A549 (cell line): ENCODE measurements at regions not wholly inside any gene's neighbourhood (a gene's known extent, or its start where the extent isn't known, plus 50 kb on each side); places are given as distances from the start of the nearest gene placed in this dataset.

Source experiments
- ATAC-seq, 2 experiments: fragments of 200-7000 bp in 1 of 2; fragments of >200 bp in 1 of 2; cut with Nextera tagmentation in 1 of 2; cut with Tn5 transposase in 1 of 2; 3 replicates each; pipeline versions ENCODE4 v1.8.0 to v1.9.1; 2018 to 2020; ENCODE audit warnings: mild to moderate bottlenecking in 1 of 2, moderate library complexity in 1 of 2
- CTCF ChIA-PET: fragments of 300-600 bp; sonication (Branson Sonifier 250); formaldehyde crosslinking; extraction: SDS; loops from one replicate; lab custom pipeline; 2021; ENCODE audit warnings: antibody characterized with exemption, inconsistent platforms; lab: Yijun Ruan, JAX
- POLR2A ChIA-PET: fragments of 350-600 bp; formaldehyde crosslinking; extraction: SDS; loops from one replicate; lab custom pipeline; 2021; ENCODE audit warnings: antibody characterized with exemption, inconsistent platforms; lab: Yijun Ruan, JAX
- DNase-seq, 2 experiments: peaks; one replicate each; pipeline versions ENCODE4 v3.0.0 to v3.0.0-alpha.2; 2011 to 2016; ENCODE audit warnings: low read depth in 1 of 2, low spot score in 1 of 2
- FAIRE-seq: peaks from 2 replicates; lab custom pipeline; 2011; peaks lifted over from hg19 to GRCh38; lab: Jason Lieb, UNC
- H3K27ac ChIP-seq, 2 experiments: fragments of >200 bp; sonication (Bioruptor Twin); formaldehyde crosslinking; 3 replicates each; pipeline ENCODE4 v1.5.1; 2016 to 2017
- H3K4me1 ChIP-seq: fragments of >200 bp; sonication (Bioruptor Twin); formaldehyde crosslinking; 3 replicates; pipeline ENCODE4 v1.6.1; 2016
- H3K4me2 ChIP-seq: fragments of >200 bp; sonication (Bioruptor Twin); formaldehyde crosslinking; 3 replicates; pipeline ENCODE4 v1.6.1; 2016
- H3K4me3 ChIP-seq: fragments of >200 bp; sonication (Bioruptor Twin); formaldehyde crosslinking; 3 replicates; pipeline ENCODE4 v1.5.1; 2016
- H3K9me3 ChIP-seq: fragments of >200 bp; sonication (Bioruptor Twin); formaldehyde crosslinking; 3 replicates; pipeline ENCODE4 v1.6.1; 2016
- CBX2 ChIP-seq: fragments of 200-600 bp; sonication (generic); IDR thresholded peaks from 2 replicates; pipeline ENCODE4 v1.6.1; 2016; ENCODE audit warnings: low read depth, mild to moderate bottlenecking, borderline replicate concordance
- CBX8 ChIP-seq: fragments of 200-600 bp; sonication (generic); IDR thresholded peaks from 2 replicates; pipeline ENCODE4 v1.6.1; 2016
- CHD2 ChIP-seq: fragments of 150-350 bp; IDR thresholded peaks from 2 replicates; pipeline ENCODE4 v1.6.1; 2014; ENCODE audit warnings: low read length; ENCODE audit not compliant: partially characterized antibody
- EHF ChIP-seq: fragments of 250-450 bp; sonication (Bioruptor Pico); IDR thresholded peaks from 2 replicates; pipeline ENCODE4 v1.5.0; 2020; ENCODE audit warnings: mild to moderate bottlenecking
- ESRRA ChIP-seq: fragments of 150-350 bp; IDR thresholded peaks from 2 replicates; pipeline ENCODE4 v1.6.1; 2014; ENCODE audit warnings: mild to moderate bottlenecking, low read length, borderline replicate concordance
- FOXS1 ChIP-seq: fragments of 250-450 bp; sonication (Bioruptor Pico); IDR thresholded peaks from 2 replicates; pipeline ENCODE4 v1.5.0; 2020; ENCODE audit warnings: mild to moderate bottlenecking, moderate library complexity
- HDAC2 ChIP-seq: fragments of 200-600 bp; sonication (generic); IDR thresholded peaks from 2 replicates; pipeline ENCODE4 v1.6.1; 2016
- HES2 ChIP-seq: fragments of >200 bp; sonication (Bioruptor Twin); formaldehyde crosslinking; IDR thresholded peaks from 2 replicates; pipeline ENCODE4 v1.6.1; 2016
- HOXB5 ChIP-seq: fragments of 250-450 bp; sonication (Bioruptor Pico); IDR thresholded peaks from 2 replicates; pipeline ENCODE4 v1.5.0; 2020; ENCODE audit warnings: mild to moderate bottlenecking, moderate library complexity
- JUN ChIP-seq, 2 experiments: fragments of >200 bp; sonication (Bioruptor Twin); formaldehyde crosslinking; IDR thresholded peaks; 2 replicates in 1 of 2; 3 replicates in 1 of 2; pipeline ENCODE4 v1.6.1; 2016 to 2017
- MAX ChIP-seq: IDR thresholded peaks from 2 replicates; pipeline ENCODE4 v1.6.1; 2012
- MYC ChIP-seq: IDR thresholded peaks from 2 replicates; pipeline ENCODE4 v1.6.1; 2012; ENCODE audit warnings: mild to moderate bottlenecking, inconsistent platforms, low read length, improper control_type of control experiment, borderline replicate concordance
- NPAS2 ChIP-seq: fragments of 250-450 bp; sonication (Bioruptor Pico); IDR thresholded peaks from 2 replicates; pipeline ENCODE4 v1.8.0; 2022; ENCODE audit warnings: mild to moderate bottlenecking, moderate library complexity, borderline replicate concordance
- NR3C1 ChIP-seq: fragments of >200 bp; sonication (Bioruptor Twin); formaldehyde crosslinking; IDR thresholded peaks from 3 replicates; pipeline ENCODE4 v1.6.1; 2017
- PBX3 ChIP-seq: IDR thresholded peaks from 2 replicates; pipeline ENCODE4 v1.6.1; 2012
- POLR2A ChIP-seq: IDR thresholded peaks from 2 replicates; pipeline ENCODE4 v1.6.1; 2012; ENCODE audit warnings: mild to moderate bottlenecking, low read length
- POLR2AphosphoS2 ChIP-seq: conservative IDR thresholded peaks from 2 replicates; pipeline ENCODE4 v1.6.1; 2012; ENCODE audit warnings: low read length, improper control_type of control experiment, inconsistent platforms
- REST ChIP-seq: fragments of 200-600 bp; sonication (generic); IDR thresholded peaks from 2 replicates; pipeline ENCODE4 v1.6.1; 2016; ENCODE audit warnings: antibody characterized with exemption, mild to moderate bottlenecking, moderate library complexity
- RNF2 ChIP-seq: fragments of 200-600 bp; sonication (generic); IDR thresholded peaks from 2 replicates; pipeline ENCODE4 v1.6.1; 2016; ENCODE audit warnings: low read depth, mild to moderate bottlenecking, antibody characterized with exemption, moderate library complexity, borderline replicate concordance
- ZNF302 ChIP-seq: fragments of 250-450 bp; sonication (Bioruptor Pico); IDR thresholded peaks from 2 replicates; pipeline ENCODE4 v1.9.0; 2021; ENCODE audit warnings: inconsistent platforms, mild to moderate bottlenecking, moderate library complexity
- WGBS: methylation state at CpG from one replicate; pipeline ENCODE4 v1.1.6; 2017; ENCODE audit errors: missing lambda C conversion rate; 5-methylcytosine and 5-hydroxymethylcytosine counted together
- TF ChIP-seq, protein P1 (sequence below): fragments of 450-650 bp; IDR thresholded peaks from 2 replicates; pipeline ENCODE4 v1.6.1; 2014; ENCODE audit warnings: antibody characterized with exemption
- TF ChIP-seq, protein P2 (sequence below): fragments of 250-450 bp; sonication (Bioruptor Pico); IDR thresholded peaks from 2 replicates; pipeline ENCODE4 v1.5.0; 2021; ENCODE audit warnings: mild to moderate bottlenecking, moderate library complexity, borderline replicate concordance
- TF ChIP-seq, protein P3 (sequence below): fragments of >200 bp; sonication (Bioruptor Twin); formaldehyde crosslinking; IDR thresholded peaks from 3 replicates; pipeline ENCODE4 v1.5.1; 2016

GRCh38 chr10:23820792-23821191 is 381.9 kb downstream of the OTUD1 start:
- H3K9me3 ChIP-seq, result no peaks in the 10 kb centered on the region
- H3K4me2 ChIP-seq, result no peak overlapping the region
- H3K4me1 ChIP-seq, result no peaks in the 10 kb centered on the region
- ATAC-seq, result no peak
- DNase-seq, result no peak
- 3% methylated on average over 3 of the region's 3 CpGs for WGBS
- no peak overlapping the region for H3K4me3 ChIP-seq
- POLR2A ChIA-PET, result no interaction called here
- TF ChIP-seq, protein P1, sequence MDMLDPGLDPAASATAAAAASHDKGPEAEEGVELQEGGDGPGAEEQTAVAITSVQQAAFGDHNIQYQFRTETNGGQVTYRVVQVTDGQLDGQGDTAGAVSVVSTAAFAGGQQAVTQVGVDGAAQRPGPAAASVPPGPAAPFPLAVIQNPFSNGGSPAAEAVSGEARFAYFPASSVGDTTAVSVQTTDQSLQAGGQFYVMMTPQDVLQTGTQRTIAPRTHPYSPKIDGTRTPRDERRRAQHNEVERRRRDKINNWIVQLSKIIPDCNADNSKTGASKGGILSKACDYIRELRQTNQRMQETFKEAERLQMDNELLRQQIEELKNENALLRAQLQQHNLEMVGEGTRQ, result no peak
- no peak for TF ChIP-seq POLR2A
- TF ChIP-seq HDAC2, result no peak
- TF ChIP-seq PBX3, result no peak
- TF ChIP-seq REST, result no peak
- TF ChIP-seq, protein P2, sequence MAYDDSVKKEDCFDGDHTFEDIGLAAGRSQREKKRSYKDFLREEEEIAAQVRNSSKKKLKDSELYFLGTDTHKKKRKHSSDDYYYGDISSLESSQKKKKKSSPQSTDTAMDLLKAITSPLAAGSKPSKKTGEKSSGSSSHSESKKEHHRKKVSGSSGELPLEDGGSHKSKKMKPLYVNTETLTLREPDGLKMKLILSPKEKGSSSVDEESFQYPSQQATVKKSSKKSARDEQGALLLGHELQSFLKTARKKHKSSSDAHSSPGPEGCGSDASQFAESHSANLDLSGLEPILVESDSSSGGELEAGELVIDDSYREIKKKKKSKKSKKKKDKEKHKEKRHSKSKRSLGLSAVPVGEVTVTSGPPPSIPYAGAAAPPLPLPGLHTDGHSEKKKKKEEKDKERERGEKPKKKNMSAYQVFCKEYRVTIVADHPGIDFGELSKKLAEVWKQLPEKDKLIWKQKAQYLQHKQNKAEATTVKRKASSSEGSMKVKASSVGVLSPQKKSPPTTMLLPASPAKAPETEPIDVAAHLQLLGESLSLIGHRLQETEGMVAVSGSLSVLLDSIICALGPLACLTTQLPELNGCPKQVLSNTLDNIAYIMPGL, result no peak
- no peak for TF ChIP-seq MAX
- TF ChIP-seq POLR2AphosphoS2, result no peak
- no peak for TF ChIP-seq NPAS2 (CRISPR knock-in tag)
- TF ChIP-seq CHD2, result no peak
- TF ChIP-seq NR3C1, result no peak
- TF ChIP-seq JUN (IDR thresholded peaks at IDR 0.05), result no peak
- no peak for TF ChIP-seq RNF2
- TF ChIP-seq ZNF302 (CRISPR knock-in tag), result no peak
- TF ChIP-seq CBX8, result no peak
- TF ChIP-seq FOXS1 (CRISPR knock-in tag), result no peak
- no peak for TF ChIP-seq ESRRA
- CTCF ChIA-PET, result no interaction called here
- no peak for FAIRE-seq
- no peak overlapping the region for H3K27ac ChIP-seq

GRCh38 chr10:23824822-23825221 is 384.1 kb upstream of the KIAA1217 start:
- Histone ChIP-seq H3K4me2 (no peak overlapping the region), H3K27ac (no peak overlapping the region), H3K4me1 (no peaks in the 10 kb centered on the region), H3K4me3 (no peak overlapping the region), H3K9me3 (no peaks in the 10 kb centered on the region)
- POLR2A ChIA-PET, result no interaction called here
- TF ChIP-seq CBX8 (no peak), EHF (no peak), MYC (no peak), HOXB5 (no peak), HES2 (no peak), CBX2 (no peak), ZNF302 (CRISPR knock-in tag) (no peak)
- TF ChIP-seq, protein P3, sequence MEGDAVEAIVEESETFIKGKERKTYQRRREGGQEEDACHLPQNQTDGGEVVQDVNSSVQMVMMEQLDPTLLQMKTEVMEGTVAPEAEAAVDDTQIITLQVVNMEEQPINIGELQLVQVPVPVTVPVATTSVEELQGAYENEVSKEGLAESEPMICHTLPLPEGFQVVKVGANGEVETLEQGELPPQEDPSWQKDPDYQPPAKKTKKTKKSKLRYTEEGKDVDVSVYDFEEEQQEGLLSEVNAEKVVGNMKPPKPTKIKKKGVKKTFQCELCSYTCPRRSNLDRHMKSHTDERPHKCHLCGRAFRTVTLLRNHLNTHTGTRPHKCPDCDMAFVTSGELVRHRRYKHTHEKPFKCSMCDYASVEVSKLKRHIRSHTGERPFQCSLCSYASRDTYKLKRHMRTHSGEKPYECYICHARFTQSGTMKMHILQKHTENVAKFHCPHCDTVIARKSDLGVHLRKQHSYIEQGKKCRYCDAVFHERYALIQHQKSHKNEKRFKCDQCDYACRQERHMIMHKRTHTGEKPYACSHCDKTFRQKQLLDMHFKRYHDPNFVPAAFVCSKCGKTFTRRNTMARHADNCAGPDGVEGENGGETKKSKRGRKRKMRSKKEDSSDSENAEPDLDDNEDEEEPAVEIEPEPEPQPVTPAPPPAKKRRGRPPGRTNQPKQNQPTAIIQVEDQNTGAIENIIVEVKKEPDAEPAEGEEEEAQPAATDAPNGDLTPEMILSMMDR, result no peak
- TF ChIP-seq, protein P1, result no peak
- FAIRE-seq (no peak), DNase-seq (no peak), ATAC-seq (no peak)
- CTCF ChIA-PET, result no interaction called here
- WGBS, result 26% methylated on average over 4 of the region's 4 CpGs
